HEK293 (cell line): ENCODE measurements at regions not wholly inside any gene's neighbourhood (a gene's known extent, or its start where the extent isn't known, plus 50 kb on each side); places are given as distances from the start of the nearest gene placed in this dataset.

Experiments used
- MEIS1 ChIP-seq: sonication (generic); formaldehyde crosslinking; IDR thresholded peaks from 2 replicates; pipeline ENCODE4 v1.8.1; 2022; ENCODE audit warnings: missing genetic modification reagents, mild to moderate bottlenecking, borderline replicate concordance
- TCF7L2 ChIP-seq: IDR thresholded peaks from 2 replicates; pipeline ENCODE4 v1.6.1; 2011; ENCODE audit warnings: low read depth, mild to moderate bottlenecking, inconsistent platforms, low read length, moderate library complexity, borderline replicate concordance
- WT1 ChIP-seq: fragments of 450-650 bp; formaldehyde crosslinking; IDR thresholded peaks from 2 replicates; pipeline ENCODE4 v1.5.1; 2016; ENCODE audit warnings: missing biosample characterization, missing genetic modification characterization
- ZBTB1 ChIP-seq: fragments of 450-650 bp; formaldehyde crosslinking; IDR thresholded peaks from 2 replicates; pipeline ENCODE4 v1.5.1; 2016; ENCODE audit warnings: missing biosample characterization, missing genetic modification characterization
- ZEB2 ChIP-seq: fragments of 450-650 bp; formaldehyde crosslinking; IDR thresholded peaks from 2 replicates; pipeline ENCODE4 v1.5.1; 2016; ENCODE audit warnings: missing biosample characterization, missing genetic modification characterization
- ZFP3 ChIP-seq: fragments of 450-650 bp; formaldehyde crosslinking; IDR thresholded peaks from 2 replicates; pipeline ENCODE4 v1.5.1; 2016; ENCODE audit warnings: low read depth, missing biosample characterization, missing genetic modification characterization
- ZNF121 ChIP-seq: fragments of 450-650 bp; formaldehyde crosslinking; IDR thresholded peaks from 2 replicates; pipeline ENCODE4 v1.5.1; 2016; ENCODE audit warnings: missing biosample characterization, missing genetic modification characterization
- ZNF133 ChIP-seq: fragments of 450-650 bp; formaldehyde crosslinking; IDR thresholded peaks from 2 replicates; pipeline ENCODE4 v1.5.1; 2016; ENCODE audit warnings: missing biosample characterization, missing genetic modification characterization
- ZNF350 ChIP-seq: fragments of 450-650 bp; formaldehyde crosslinking; IDR thresholded peaks from 2 replicates; pipeline ENCODE4 v1.5.0; 2017; ENCODE audit warnings: missing biosample characterization, mild to moderate bottlenecking, missing genetic modification characterization
- ZNF37A ChIP-seq: fragments of 450-650 bp; IDR thresholded peaks from 2 replicates; pipeline ENCODE4 v1.5.1; 2018; ENCODE audit warnings: missing biosample characterization, missing genetic modification characterization
- ZNF658 ChIP-seq: fragments of 450-650 bp; formaldehyde crosslinking; IDR thresholded peaks from 2 replicates; pipeline ENCODE4; 2016; ENCODE audit warnings: missing biosample characterization, missing genetic modification characterization
- TF ChIP-seq, protein P1 (sequence below): fragments of 450-650 bp; formaldehyde crosslinking; IDR thresholded peaks from 2 replicates; pipeline ENCODE4 v1.5.1; 2016; ENCODE audit warnings: missing biosample characterization, missing genetic modification characterization

DNA sequence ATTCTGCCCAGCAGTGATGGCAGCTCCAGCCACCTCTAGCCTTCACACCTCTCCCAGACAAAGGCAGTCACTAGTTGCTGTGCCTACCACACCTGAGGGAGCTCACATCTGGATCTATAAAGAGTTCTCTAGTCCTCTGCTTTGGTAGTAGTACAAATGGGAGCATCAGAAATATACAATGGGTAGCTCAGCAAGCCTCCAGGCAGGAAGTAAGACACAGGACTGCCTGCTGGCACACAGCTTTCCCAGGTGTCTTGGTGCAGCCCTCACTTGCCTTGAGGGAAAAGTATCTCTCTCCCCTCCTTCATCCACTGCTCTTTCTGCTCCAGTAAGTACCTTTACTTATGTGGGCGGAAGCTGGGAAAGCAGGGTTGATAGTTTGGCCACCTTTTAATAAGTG lies 212.9 kb upstream of the SLC7A11 start:
- TF ChIP-seq, protein P1, sequence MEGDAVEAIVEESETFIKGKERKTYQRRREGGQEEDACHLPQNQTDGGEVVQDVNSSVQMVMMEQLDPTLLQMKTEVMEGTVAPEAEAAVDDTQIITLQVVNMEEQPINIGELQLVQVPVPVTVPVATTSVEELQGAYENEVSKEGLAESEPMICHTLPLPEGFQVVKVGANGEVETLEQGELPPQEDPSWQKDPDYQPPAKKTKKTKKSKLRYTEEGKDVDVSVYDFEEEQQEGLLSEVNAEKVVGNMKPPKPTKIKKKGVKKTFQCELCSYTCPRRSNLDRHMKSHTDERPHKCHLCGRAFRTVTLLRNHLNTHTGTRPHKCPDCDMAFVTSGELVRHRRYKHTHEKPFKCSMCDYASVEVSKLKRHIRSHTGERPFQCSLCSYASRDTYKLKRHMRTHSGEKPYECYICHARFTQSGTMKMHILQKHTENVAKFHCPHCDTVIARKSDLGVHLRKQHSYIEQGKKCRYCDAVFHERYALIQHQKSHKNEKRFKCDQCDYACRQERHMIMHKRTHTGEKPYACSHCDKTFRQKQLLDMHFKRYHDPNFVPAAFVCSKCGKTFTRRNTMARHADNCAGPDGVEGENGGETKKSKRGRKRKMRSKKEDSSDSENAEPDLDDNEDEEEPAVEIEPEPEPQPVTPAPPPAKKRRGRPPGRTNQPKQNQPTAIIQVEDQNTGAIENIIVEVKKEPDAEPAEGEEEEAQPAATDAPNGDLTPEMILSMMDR (tag by site-specific recombination) = no peak
- TF ChIP-seq ZEB2 (tag by site-specific recombination) (no peak), WT1 (tag by site-specific recombination) (no peak), ZNF350 (tag by site-specific recombination) (no peak), ZNF133 (tag by site-specific recombination) (no peak), ZBTB1 (tag by site-specific recombination) (no peak), ZNF121 (tag by site-specific recombination) (no peak), ZNF658 (tag by site-specific recombination) (no peak), ZNF37A (tag by site-specific recombination) (no peak), TCF7L2 (no peak), MEIS1 (CRISPR knock-in tag) (no peak), ZFP3 (tag by site-specific recombination) (no peak)
